H1 (cell line): ENCODE measurements at regions not wholly inside any gene's neighbourhood (a gene's known extent, or its start where the extent isn't known, plus 50 kb on each side); places are given as distances from the start of the nearest gene placed in this dataset.

ENCODE experiments used
- CTCF ChIA-PET: fragments of 300-600 bp; sonication (Branson Sonifier 250); formaldehyde crosslinking; loops from one replicate; lab custom pipeline; 2021; ENCODE audit not compliant: partially characterized antibody; lab: Charles Lee
- POLR2A ChIA-PET: fragments of 300-600 bp; sonication (Branson Sonifier 250); formaldehyde crosslinking; loops from one replicate; lab custom pipeline; 2021; ENCODE audit warnings: inconsistent platforms; ENCODE audit not compliant: partially characterized antibody; lab: Charles Lee
- DNase-seq, 2 experiments: peaks; one replicate each; pipeline versions ENCODE4 v3.0.0 to v3.0.0-alpha.2; 2010 to 2022; ENCODE audit warnings: low spot score in 2 of 2, low read depth in 1 of 2, mixed read lengths in 1 of 2
- FAIRE-seq: peaks from 2 replicates; lab custom pipeline; 2011; peaks lifted over from hg19 to GRCh38; lab: Jason Lieb, UNC
- H2AFZ ChIP-seq: 2 replicates; pipeline ENCODE4 v1.8.1; 2012; ENCODE audit warnings: low read length, inconsistent platforms
- H2AK5ac ChIP-seq: 2 replicates; pipeline ENCODE4 v1.6.1; 2013; ENCODE audit warnings: low read depth, low read length
- H2BK120ac ChIP-seq: replicated peaks from 2 replicates; pipeline ENCODE3; 2013; ENCODE audit warnings: low read depth, low read length, inconsistent platforms
- H2BK12ac ChIP-seq: 2 replicates; pipeline ENCODE4 v1.6.1; 2013; ENCODE audit warnings: low read depth, low read length
- H2BK15ac ChIP-seq: 2 replicates; pipeline ENCODE4 v1.6.1; 2013; ENCODE audit warnings: low read length
- H2BK20ac ChIP-seq: 2 replicates; pipeline ENCODE4 v1.6.1; 2013; ENCODE audit warnings: low read length
- H2BK5ac ChIP-seq: 2 replicates; pipeline ENCODE4 v1.6.1; 2013; ENCODE audit warnings: low read depth, low read length
- H3K14ac ChIP-seq: 2 replicates; pipeline ENCODE4 v1.6.1; 2013; ENCODE audit warnings: inconsistent platforms; ENCODE audit not compliant: insufficient read length
- H3K18ac ChIP-seq: 2 replicates; pipeline ENCODE4 v1.6.1; 2013; ENCODE audit warnings: low read length; ENCODE audit errors: extremely low read depth
- H3K23ac ChIP-seq: 2 replicates; pipeline ENCODE4 v1.6.1; 2013; ENCODE audit warnings: inconsistent platforms; ENCODE audit not compliant: insufficient read length
- H3K23me2 ChIP-seq: 2 replicates; pipeline ENCODE4 v1.6.1; 2013; ENCODE audit warnings: low read depth, low read length
- H3K27ac ChIP-seq: 2 replicates; pipeline ENCODE4 v1.6.1; 2011; ENCODE audit warnings: low read depth, low read length, inconsistent platforms
- H3K27me3 ChIP-seq, 4 experiments: replicated peaks in 1 of 4; 1 replicate in 1 of 4; 2 replicates in 3 of 4; pipeline versions ENCODE4 v1.6.1 to v1.8.1; 2011 to 2013; ENCODE audit warnings: low read length in 3 of 4, mild to moderate bottlenecking in 3 of 4, inconsistent platforms in 2 of 4, mixed read lengths in 2 of 4, moderate library complexity in 1 of 4; ENCODE audit not compliant: control insufficient read depth in 3 of 4, insufficient read depth in 3 of 4; ENCODE audit errors: extremely low read depth in 1 of 4
- H3K36me3 ChIP-seq, 4 experiments: 2 replicates each; pipeline versions ENCODE4 v1.6.1 to v1.8.1; 2011 to 2013; ENCODE audit warnings: mild to moderate bottlenecking in 4 of 4, low read length in 3 of 4, moderate library complexity in 2 of 4, control low read depth in 1 of 4, inconsistent platforms in 1 of 4; ENCODE audit not compliant: insufficient read depth in 4 of 4, control insufficient read depth in 2 of 4
- H3K4ac ChIP-seq: replicated peaks from 2 replicates; pipeline ENCODE3; 2013; ENCODE audit warnings: low read length, low read depth, mixed read lengths, inconsistent platforms; ENCODE audit not compliant: insufficient read length
- H3K4me1 ChIP-seq, 4 experiments: replicated peaks in 1 of 4; 1 replicate in 1 of 4; 2 replicates in 3 of 4; pipeline versions ENCODE4 v1.6.1 to v1.8.1; 2011 to 2013; ENCODE audit warnings: low read length in 3 of 4, inconsistent platforms in 2 of 4, mixed read lengths in 1 of 4; ENCODE audit not compliant: insufficient read depth in 4 of 4, control insufficient read depth in 3 of 4
- H3K4me2 ChIP-seq, 2 experiments: 2 replicates each; pipeline versions ENCODE4 v1.6.1 to v1.8.1; 2011 to 2013; ENCODE audit warnings: low read depth in 2 of 2, low read length in 2 of 2, control low read depth in 1 of 2, inconsistent platforms in 1 of 2, mild to moderate bottlenecking in 1 of 2; ENCODE audit not compliant: insufficient read depth in 1 of 2
- H3K4me3 ChIP-seq, 4 experiments: fragments of 200-600, 300-600 bp in 1 of 4; sonication (generic), shearing (Covaris generic), sonication (Bioruptor Twin) in 1 of 4; 2 replicates each; pipeline versions ENCODE4 v1.5.1 to v1.8.1; 2011 to 2016; ENCODE audit warnings: low read length in 4 of 4, low read depth in 3 of 4, control low read depth in 2 of 4, inconsistent platforms in 2 of 4, mild to moderate bottlenecking in 2 of 4, mixed read lengths in 1 of 4, moderate library complexity in 1 of 4; ENCODE audit not compliant: insufficient read depth in 2 of 4; ENCODE audit errors: extremely low read depth in 1 of 4
- H3K56ac ChIP-seq: replicated peaks from 2 replicates; pipeline ENCODE3; 2013; ENCODE audit warnings: low read depth, mild to moderate bottlenecking, mixed read lengths, low read length, inconsistent platforms; ENCODE audit not compliant: insufficient read length
- H3K79me1 ChIP-seq: 2 replicates; pipeline ENCODE4 v1.6.1; 2013; ENCODE audit warnings: low read depth, low read length, control low read depth
- H3K79me2 ChIP-seq, 2 experiments: 2 replicates each; pipeline versions ENCODE4 v1.6.1 to v1.8.1; 2012 to 2013; ENCODE audit warnings: low read length in 2 of 2, mild to moderate bottlenecking in 2 of 2, inconsistent platforms in 1 of 2; ENCODE audit not compliant: insufficient read depth in 2 of 2, control insufficient read depth in 1 of 2
- H3K9ac ChIP-seq, 4 experiments: replicated peaks in 1 of 4; 1 replicate in 1 of 4; 2 replicates in 3 of 4; pipeline versions ENCODE4 v1.6.1 to v1.8.1; 2011 to 2013; ENCODE audit warnings: low read depth in 3 of 4, low read length in 3 of 4, control low read depth in 2 of 4, mild to moderate bottlenecking in 2 of 4, moderate library complexity in 2 of 4, inconsistent platforms in 1 of 4; ENCODE audit errors: extremely low read depth in 1 of 4
- H3K9me3 ChIP-seq, 2 experiments: 2 replicates each; pipeline versions ENCODE4 v1.6.1 to v1.8.1; 2012 to 2013; ENCODE audit warnings: mild to moderate bottlenecking in 2 of 2, moderate library complexity in 2 of 2, control low read depth in 1 of 2, inconsistent platforms in 1 of 2, low read depth in 1 of 2, low read length in 1 of 2, mixed read lengths in 1 of 2; ENCODE audit not compliant: insufficient read depth in 2 of 2
- H4K20me1 ChIP-seq, 2 experiments: replicated peaks in 1 of 2; 2 replicates each; pipeline versions ENCODE3 to v1.8.1; 2011 to 2013; ENCODE audit warnings: inconsistent platforms in 2 of 2, low read length in 2 of 2, mild to moderate bottlenecking in 1 of 2; ENCODE audit not compliant: insufficient read depth in 2 of 2, control insufficient read depth in 1 of 2
- H4K5ac ChIP-seq: 2 replicates; pipeline ENCODE4 v1.6.1; 2013; ENCODE audit warnings: low read length, low read depth, mixed read lengths, inconsistent platforms; ENCODE audit not compliant: insufficient read length
- H4K8ac ChIP-seq: 2 replicates; pipeline ENCODE4 v1.8.0; 2013; ENCODE audit warnings: mild to moderate bottlenecking, moderate library complexity, low read length, inconsistent platforms; ENCODE audit not compliant: insufficient read depth; ENCODE audit errors: extremely low read depth
- H4K91ac ChIP-seq: replicated peaks from 2 replicates; pipeline ENCODE3; 2013; ENCODE audit warnings: low read length, mixed read lengths, inconsistent platforms; ENCODE audit not compliant: insufficient read length
- JUND ChIP-seq: IDR thresholded peaks from 2 replicates; pipeline ENCODE4 v1.6.1; 2011; ENCODE audit warnings: mild to moderate bottlenecking, improper control_type of control experiment, low read length
- RXRA ChIP-seq: IDR thresholded peaks from 2 replicates; pipeline ENCODE4 v1.6.1; 2011; ENCODE audit warnings: low read depth, mild to moderate bottlenecking, low read length, moderate library complexity; ENCODE audit not compliant: insufficient read depth
- YY1 ChIP-seq: IDR thresholded peaks from 2 replicates; pipeline ENCODE4 v1.6.1; 2011; ENCODE audit warnings: low read depth, mild to moderate bottlenecking, low read length
- WGBS, 2 experiments: shearing (Covaris generic) in 1 of 2; methylation state at CpG; one replicate each; pipeline versions ENCODE4 v1.1.6 to v1.1.7; 2013 to 2015; ENCODE audit warnings: low lambda C conversion rate in 2 of 2, mixed read lengths in 2 of 2, inconsistent platforms in 1 of 2, low coverage in 1 of 2, missing lambda C conversion rate in 1 of 2; ENCODE audit not compliant: insufficient replicate concordance in 2 of 2, insufficient coverage in 1 of 2, insufficient read length in 1 of 2; ENCODE audit errors: extremely low coverage in 1 of 2, missing lambda C conversion rate in 1 of 2; 5-methylcytosine and 5-hydroxymethylcytosine counted together

DNA sequence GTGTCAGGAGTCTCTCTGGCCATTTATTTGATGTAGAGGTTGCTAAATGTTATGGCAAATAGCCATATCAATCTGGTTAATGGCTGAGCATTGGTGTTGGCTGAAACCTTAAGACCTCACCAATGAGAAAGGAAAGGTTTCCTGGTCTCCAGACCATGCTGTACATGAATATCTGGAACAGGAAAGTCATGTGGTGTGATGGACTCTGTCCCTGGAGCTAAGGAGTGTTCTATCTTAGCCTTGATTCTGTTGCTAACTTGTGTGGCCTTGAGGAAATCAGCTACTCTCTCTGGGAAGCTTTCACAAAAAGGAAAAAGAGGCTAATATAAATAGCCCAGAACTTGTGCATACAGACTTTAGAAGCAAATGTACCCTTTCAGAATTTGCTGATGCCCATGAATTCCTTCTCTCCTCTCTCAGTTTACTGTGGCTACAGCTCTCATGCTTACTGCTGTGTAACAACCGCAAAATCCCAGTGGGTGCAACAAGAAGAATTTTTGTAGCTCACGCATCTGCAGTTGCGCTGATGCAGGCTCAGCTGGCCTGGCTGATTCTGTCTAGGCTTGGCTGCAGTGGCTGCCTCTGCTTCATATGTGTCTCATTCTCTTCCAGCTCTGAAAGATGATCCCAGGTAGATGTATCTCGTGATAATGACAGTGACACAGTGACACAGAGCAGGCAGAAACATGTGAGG lies 287.5 kb downstream of the NPIPA8 start:
- CTCF ChIA-PET = interaction anchor here (0.7 to 1.0 kb wide), 3 partner anchors 79 to 678 kb away, joined by 3 to 4 read pairs (median 4); no protein-coding TSS in a partner anchor
- no peak overlapping the region for H3K14ac ChIP-seq

More for the DNA sequence above, 287.5 kb downstream of the NPIPA8 start:
- POLR2A ChIA-PET = no interaction called here
- Histone ChIP-seq H3K4me3 (no peak overlapping the region), H3K23me2 (no peaks in the 10 kb centered on the region; the same call in 1 of the 2 replicates), H3K9me3 (no peaks in the 10 kb centered on the region), H3K36me3 (no peaks in the 10 kb centered on the region), H3K79me1 (no peaks in the 10 kb centered on the region), H2BK5ac (no peak overlapping the region), H2BK12ac (no peak overlapping the region), H3K23ac (no peak overlapping the region), H2BK15ac (no peak overlapping the region), H3K56ac (no peak overlapping the region), H3K9ac (no peak overlapping the region), H4K20me1 (no peaks in the 10 kb centered on the region), H3K4me1 (no peaks in the 10 kb centered on the region), H2AK5ac (no peak overlapping the region), H2BK120ac (no peak overlapping the region), H2BK20ac (no peak overlapping the region), H3K27ac (no peak overlapping the region), H3K27me3 (no peaks in the 10 kb centered on the region), H3K4ac (no peak overlapping the region), H4K91ac (no peak overlapping the region), H3K18ac (no peak overlapping the region), H2AFZ (no peak overlapping the region), H4K5ac (no peak overlapping the region), H3K4me2 (no peak overlapping the region), H3K79me2 (no peaks in the 10 kb centered on the region), H4K8ac (no peak overlapping the region)
- FAIRE-seq (no peak), DNase-seq (no peak)
- 90% methylated on average over 4 of the region's 4 CpGs; no CpG with 5 or more reads in 1 of the 2 experiments for WGBS, 2 experiments
- TF ChIP-seq RXRA = no peak
- no peak for TF ChIP-seq YY1
- TF ChIP-seq JUND = no peak
